Activated naive CD8-positive, alpha-beta T cell treated with anti-CD3 and anti-CD28 coated beads, Interleukin-2, amount 10 ng/mL, durations not matched to agents 7 days and 5 days (primary cell): ENCODE measurements at regions not wholly inside any gene's neighbourhood (a gene's known extent, or its start where the extent isn't known, plus 50 kb on each side); places are given as distances from the start of the nearest gene placed in this dataset.
"Not testable (repeated sequence)": the region's sequence is repeated elsewhere in the genome, so short reads cannot be mapped to it uniquely, and the experiment has no call there.

Experiments used
- ATAC-seq: fragments of 150-1000 bp; cut with Tn5 transposase; one replicate; pipeline ENCODE4 v1.10.0; 2021; ENCODE audit warnings: low read depth, moderate library complexity
- POLR2A ChIA-PET: fragments of 350-600 bp; sonication (Branson Sonifier 250); formaldehyde crosslinking; loops from one replicate; lab custom pipeline; 2021; ENCODE audit warnings: antibody characterized with exemption; lab: Charles Lee
- DNase-seq: peaks from one replicate; pipeline ENCODE4 v3.0.0; 2021
- H3K27ac Mint-ChIP-seq: one replicate; pipeline ENCODE4 v1.8.0; 2022; ENCODE audit warnings: mild to moderate bottlenecking, mixed read lengths
- H3K27me3 Mint-ChIP-seq: one replicate; pipeline ENCODE4 v1.8.0; 2022; ENCODE audit warnings: mild to moderate bottlenecking, moderate library complexity, mixed read lengths
- H3K36me3 Mint-ChIP-seq: one replicate; pipeline ENCODE4 v1.8.0; 2021; ENCODE audit warnings: mild to moderate bottlenecking, mixed read lengths
- H3K4me1 Mint-ChIP-seq: one replicate; pipeline ENCODE4 v1.8.0; 2021; ENCODE audit warnings: mixed read lengths
- H3K4me3 Mint-ChIP-seq: one replicate; pipeline ENCODE4 v1.8.0; 2022; ENCODE audit warnings: mild to moderate bottlenecking, moderate library complexity, mixed read lengths
- H3K9me3 Mint-ChIP-seq: one replicate; pipeline ENCODE4 v1.8.0; 2021; ENCODE audit warnings: mixed read lengths

DNA sequence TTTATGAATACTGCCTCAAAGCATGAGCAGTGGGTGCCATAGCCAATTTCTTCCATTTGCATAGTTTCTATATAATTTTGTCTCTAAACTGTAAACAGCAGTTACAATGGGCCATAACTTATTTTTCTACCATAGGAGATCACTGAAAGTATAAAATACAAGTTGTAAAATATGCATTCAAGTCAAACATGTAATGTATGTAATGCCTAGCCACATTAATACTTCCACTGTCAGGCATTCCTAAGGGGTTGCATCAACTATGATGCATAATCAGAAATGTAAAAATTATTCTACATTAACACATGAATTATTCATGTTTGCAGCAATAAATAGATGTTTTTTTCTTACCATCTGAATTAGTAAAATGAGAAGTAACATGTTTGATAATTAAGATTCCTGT, 560.3 kb upstream of the ZP4 start:
- Mint-ChIP-seq H3K27ac (no peak overlapping the region), H3K4me1 (no peaks in the 10 kb centered on the region), H3K36me3 (no peaks in the 10 kb centered on the region), H3K9me3 (peaks cover 2% of the 10 kb centered on the region), H3K27me3 (no peaks in the 10 kb centered on the region), H3K4me3 (no peak overlapping the region)
- DNase-seq (no peak), ATAC-seq (no peak)
- POLR2A ChIA-PET, result no interaction called here

DNA sequence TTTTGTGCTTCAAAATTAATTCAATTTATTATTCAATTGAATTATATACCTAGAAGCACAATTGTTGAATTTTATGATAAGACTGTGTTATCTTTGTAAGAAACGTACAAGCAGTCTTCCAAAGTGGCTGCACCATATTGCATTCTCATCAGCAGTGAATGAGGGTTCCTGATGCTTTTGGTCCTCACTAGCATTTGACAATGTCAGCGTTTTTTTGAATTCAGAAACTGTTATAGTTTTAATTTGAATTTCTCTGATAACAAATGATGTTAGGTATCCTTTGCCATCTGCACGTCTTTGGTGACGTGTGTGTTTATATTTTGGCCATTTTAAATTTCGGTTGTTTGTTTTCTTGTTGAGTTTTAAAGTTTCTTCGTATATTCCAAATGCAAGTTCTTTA, 553.0 kb upstream of the ZP4 start:
- Mint-ChIP-seq H3K4me3 (no peak overlapping the region), H3K9me3 (peaks cover 6% of the 10 kb centered on the region), H3K27ac (no peak overlapping the region), H3K36me3 (no peaks in the 10 kb centered on the region), H3K27me3 (no peaks in the 10 kb centered on the region), H3K4me1 (no peaks in the 10 kb centered on the region)
- DNase-seq, result no peak
- POLR2A ChIA-PET, result no interaction called here
- no peak for ATAC-seq

- DNase-seq, result no peak
Observed at GRCh38 chr1:238439511-238439910, 548.8 kb upstream of the ZP4 start.

DNA sequence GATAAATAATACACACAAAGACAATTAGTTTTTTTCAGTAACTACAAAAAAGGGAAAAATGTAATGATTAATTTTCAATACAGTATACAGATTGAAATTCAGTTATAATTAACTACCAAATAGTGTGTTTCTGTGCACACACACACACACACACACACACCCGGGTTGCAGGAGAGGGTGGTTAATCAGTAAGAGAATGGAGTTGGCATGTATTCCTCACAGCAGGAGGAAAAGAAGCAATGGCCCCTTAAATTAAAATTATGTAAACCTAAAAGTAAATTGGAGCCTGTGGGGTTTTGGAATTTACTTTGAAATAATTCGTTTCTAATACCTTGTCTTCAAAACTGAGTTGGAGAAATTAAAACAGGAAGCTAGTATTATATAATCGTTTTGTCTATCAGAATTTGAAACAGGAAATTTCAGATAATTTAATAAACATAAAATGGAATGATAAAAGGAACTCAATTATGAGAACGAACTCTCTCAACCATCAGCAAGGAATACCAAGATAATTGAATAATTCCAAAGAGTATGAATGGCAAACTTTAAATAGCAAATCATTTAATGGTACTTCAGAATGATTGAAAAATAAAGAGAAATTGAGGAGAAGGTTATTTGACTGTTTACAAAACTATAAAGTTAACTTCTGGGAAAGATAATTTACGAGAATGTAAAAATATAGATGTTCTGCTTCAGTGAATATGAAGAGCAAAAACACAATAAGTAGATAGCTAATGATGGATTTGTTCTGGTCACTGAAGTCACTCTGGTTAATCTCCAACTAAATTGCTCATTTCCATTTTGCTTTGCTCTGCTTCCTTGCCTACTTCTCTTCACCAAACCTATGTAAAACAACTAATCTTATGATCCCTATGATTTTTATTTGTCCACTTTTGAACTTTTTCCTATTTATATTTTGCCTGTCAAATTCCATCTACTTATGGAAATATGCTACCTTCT, 547.9 kb upstream of the ZP4 start:
- DNase-seq (no peak), ATAC-seq (no peak)
- Mint-ChIP-seq H3K9me3 (peaks cover 5% of the 10 kb centered on the region), H3K36me3 (no peaks in the 10 kb centered on the region), H3K27ac (no peak overlapping the region), H3K4me3 (no peak overlapping the region), H3K27me3 (no peaks in the 10 kb centered on the region), H3K4me1 (no peaks in the 10 kb centered on the region)
- POLR2A ChIA-PET, result no interaction called here

More at GRCh38 chr1:238439511-238439910, 548.8 kb upstream of the ZP4 start:
- POLR2A ChIA-PET, result no interaction called here
- no peaks in the 10 kb centered on the region for H3K4me1 Mint-ChIP-seq
- H3K9me3 Mint-ChIP-seq, result peaks cover 5% of the 10 kb centered on the region
- no peak overlapping the region for H3K4me3 Mint-ChIP-seq
- H3K36me3 Mint-ChIP-seq, result no peaks in the 10 kb centered on the region
- no peak for ATAC-seq
- no peak overlapping the region for H3K27ac Mint-ChIP-seq
- H3K27me3 Mint-ChIP-seq, result no peaks in the 10 kb centered on the region

DNA sequence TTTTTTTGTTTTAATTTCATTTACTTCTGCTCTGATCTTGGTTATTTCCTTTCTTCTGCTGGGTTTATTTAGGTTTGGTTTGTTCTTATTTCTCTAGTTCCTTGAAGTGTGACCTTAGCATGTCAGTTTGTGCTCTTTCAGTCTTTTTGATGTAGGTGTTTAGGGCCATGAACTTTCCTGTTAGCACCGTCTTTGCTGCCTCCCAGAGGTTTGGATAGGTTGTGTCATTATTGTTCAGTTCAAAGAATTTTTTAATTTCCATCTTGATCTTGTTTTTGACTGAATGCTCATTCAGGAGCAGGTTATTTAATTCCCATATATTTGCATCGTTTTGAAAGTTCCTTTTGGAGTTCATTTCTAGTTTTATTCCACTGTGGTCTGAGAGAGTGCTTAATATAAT, 539.0 kb upstream of the ZP4 start:
- H3K27me3 Mint-ChIP-seq, H3K9me3 Mint-ChIP-seq, H3K36me3 Mint-ChIP-seq, H3K4me1 Mint-ChIP-seq, POLR2A ChIA-PET, ATAC-seq, H3K4me3 Mint-ChIP-seq, H3K27ac Mint-ChIP-seq, DNase-seq: not testable (repeated sequence)

- no peaks in the 10 kb centered on the region for H3K36me3 Mint-ChIP-seq
- H3K9me3 Mint-ChIP-seq, result peaks cover 2% of the 10 kb centered on the region
- DNase-seq (no peak), ATAC-seq (no peak)
- POLR2A ChIA-PET, result no interaction called here
- H3K27ac Mint-ChIP-seq, result no peak overlapping the region
- H3K4me1 Mint-ChIP-seq, result no peaks in the 10 kb centered on the region
- no peak overlapping the region for H3K4me3 Mint-ChIP-seq
- H3K27me3 Mint-ChIP-seq, result no peaks in the 10 kb centered on the region
Observed at GRCh38 chr1:238419209-238419608, 528.5 kb upstream of the ZP4 start.

DNA sequence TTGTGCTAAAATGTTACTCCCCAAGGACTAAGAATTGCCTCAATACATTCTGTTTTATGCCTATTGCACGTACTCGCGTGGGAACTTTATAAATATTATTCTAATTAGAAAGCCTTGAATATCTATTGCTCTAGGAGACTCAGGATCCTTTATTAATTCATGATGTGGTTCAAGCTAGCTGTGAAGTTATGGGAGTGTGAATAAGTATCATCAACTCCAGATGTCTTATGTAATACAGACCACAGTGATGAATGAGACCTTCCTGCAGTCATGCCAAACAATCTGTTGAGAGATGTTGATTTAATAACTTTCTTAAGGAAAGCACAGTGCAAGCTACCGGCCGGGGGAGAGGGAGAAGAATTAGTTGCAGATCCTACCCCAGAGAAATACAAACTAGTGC, 519.2 kb upstream of the ZP4 start:
- H3K9me3 Mint-ChIP-seq, result peaks cover 8% of the 10 kb centered on the region
- H3K4me3 Mint-ChIP-seq, result no peak overlapping the region
- POLR2A ChIA-PET, result no interaction called here

GRCh38 chr1:238409191-238409850, 518.6 kb upstream of the ZP4 start:
- ATAC-seq (no peak), DNase-seq (no peak)
- POLR2A ChIA-PET, result no interaction called here
- Mint-ChIP-seq H3K36me3 (no peaks in the 10 kb centered on the region), H3K4me3 (no peak overlapping the region), H3K4me1 (no peaks in the 10 kb centered on the region), H3K27me3 (no peaks in the 10 kb centered on the region), H3K9me3 (peaks cover 8% of the 10 kb centered on the region), H3K27ac (no peak overlapping the region)

More for the DNA sequence above, 519.2 kb upstream of the ZP4 start:
- no peaks in the 10 kb centered on the region for H3K4me1 Mint-ChIP-seq
- no peaks in the 10 kb centered on the region for H3K27me3 Mint-ChIP-seq
- DNase-seq, result no peak
- no peaks in the 10 kb centered on the region for H3K36me3 Mint-ChIP-seq
- H3K27ac Mint-ChIP-seq, result no peak overlapping the region
- ATAC-seq, result no peak

GRCh38 chr1:238408737-238409136, 518.0 kb upstream of the ZP4 start:
- H3K4me3 Mint-ChIP-seq, result no peak overlapping the region
- ATAC-seq (no peak), DNase-seq (no peak)
- H3K36me3 Mint-ChIP-seq, result no peaks in the 10 kb centered on the region
- POLR2A ChIA-PET, result no interaction called here
- H3K27ac Mint-ChIP-seq, result no peak overlapping the region
- no peaks in the 10 kb centered on the region for H3K27me3 Mint-ChIP-seq
- no peaks in the 10 kb centered on the region for H3K4me1 Mint-ChIP-seq
- H3K9me3 Mint-ChIP-seq, result peaks cover 7% of the 10 kb centered on the region

DNA sequence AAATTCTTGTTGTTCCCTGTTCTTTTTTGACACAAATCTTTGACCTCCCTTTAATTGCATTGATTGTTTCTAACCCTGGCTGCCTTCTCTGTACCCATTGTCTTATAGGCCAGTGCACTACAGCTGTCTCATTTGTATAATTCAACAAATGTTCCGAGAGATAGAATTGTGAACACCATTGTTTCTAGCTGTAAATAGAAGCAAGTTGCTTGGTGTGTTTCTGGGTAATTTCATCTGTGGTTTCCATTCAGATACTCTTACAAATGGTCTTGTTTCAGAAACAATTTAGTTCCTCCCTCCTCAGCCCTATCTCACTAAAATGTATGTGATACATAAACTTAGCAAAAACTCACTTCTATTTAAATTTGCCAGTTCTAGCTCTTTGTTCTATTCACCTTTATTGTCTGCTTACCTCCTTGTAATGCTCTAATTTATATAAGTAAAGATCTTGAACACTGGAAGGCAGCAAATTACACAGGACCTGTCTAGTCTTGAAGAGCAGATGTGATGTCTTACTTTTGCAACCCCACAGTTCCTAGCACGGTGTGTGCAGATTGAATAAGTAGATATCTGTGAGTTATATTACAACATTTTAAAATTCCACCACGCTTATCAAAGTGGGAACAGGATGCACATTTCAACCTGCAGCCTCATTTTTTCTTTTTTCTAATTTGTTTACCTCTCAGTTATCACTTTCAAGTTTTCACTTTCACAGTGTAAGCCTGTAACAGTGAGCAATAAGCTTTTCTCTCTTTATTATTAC, 515.6 kb upstream of the ZP4 start:
- Mint-ChIP-seq H3K27me3 (no peaks in the 10 kb centered on the region), H3K4me3 (no peak overlapping the region), H3K9me3 (peaks cover 4% of the 10 kb centered on the region), H3K36me3 (no peaks in the 10 kb centered on the region), H3K27ac (no peak overlapping the region), H3K4me1 (no peaks in the 10 kb centered on the region)
- POLR2A ChIA-PET, result no interaction called here
- DNase-seq, result no peak
- no peak for ATAC-seq

GRCh38 chr1:238404921-238405320, 514.2 kb upstream of the ZP4 start:
- Mint-ChIP-seq H3K27ac (no peak overlapping the region), H3K27me3 (no peaks in the 10 kb centered on the region), H3K36me3 (no peaks in the 10 kb centered on the region), H3K9me3 (peaks cover 4% of the 10 kb centered on the region), H3K4me1 (no peaks in the 10 kb centered on the region), H3K4me3 (no peak overlapping the region)
- ATAC-seq (no peak), DNase-seq (no peak)
- POLR2A ChIA-PET, result no interaction called here

DNA sequence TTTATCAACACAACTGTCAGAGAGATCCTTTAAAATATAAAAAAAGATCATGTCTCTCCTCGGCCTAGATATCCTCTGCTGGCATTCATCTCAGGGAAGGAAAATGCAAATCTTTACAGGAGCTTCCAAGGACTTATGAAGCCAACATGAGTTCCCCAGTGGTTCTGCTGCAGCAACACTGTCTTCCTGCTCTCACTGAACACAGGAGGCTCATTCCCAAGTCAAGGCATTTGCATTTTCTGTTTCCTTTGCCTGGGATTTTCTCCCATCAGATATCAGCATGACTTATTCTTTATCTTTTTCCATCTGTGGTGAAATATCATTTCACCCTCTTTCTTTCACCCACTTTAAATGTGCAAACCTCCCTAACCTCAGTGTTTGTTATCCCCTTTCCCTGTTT, 513.8 kb upstream of the ZP4 start:
- Mint-ChIP-seq H3K36me3 (no peaks in the 10 kb centered on the region), H3K4me1 (no peaks in the 10 kb centered on the region), H3K4me3 (no peak overlapping the region), H3K27ac (no peak overlapping the region), H3K9me3 (peaks cover 4% of the 10 kb centered on the region), H3K27me3 (no peaks in the 10 kb centered on the region)
- no peak for ATAC-seq
- POLR2A ChIA-PET, result no interaction called here
- DNase-seq, result no peak

DNA sequence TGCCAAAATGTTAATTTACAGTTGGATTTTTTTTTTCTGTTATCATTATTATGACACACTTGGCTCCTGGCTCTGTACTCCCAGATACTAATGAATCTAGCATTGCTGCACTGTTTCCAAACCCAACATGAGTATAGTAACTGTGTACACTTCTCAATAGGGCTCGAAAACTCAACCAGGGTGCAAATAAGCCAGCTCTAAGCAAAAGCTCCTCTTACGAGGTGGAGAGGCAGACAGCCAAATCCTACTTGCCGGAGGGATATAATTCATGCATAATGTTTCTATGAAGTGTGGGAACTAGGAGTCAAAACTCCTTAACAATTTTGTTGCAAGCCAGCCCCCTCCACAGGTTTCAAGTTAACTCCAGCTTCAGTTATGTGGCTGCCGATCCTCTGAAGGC, 510.4 kb upstream of the ZP4 start:
- H3K36me3 Mint-ChIP-seq, result no peaks in the 10 kb centered on the region
- POLR2A ChIA-PET, result no interaction called here
- H3K4me3 Mint-ChIP-seq, result no peak overlapping the region
- no peak overlapping the region for H3K27ac Mint-ChIP-seq
- DNase-seq (no peak), ATAC-seq (no peak)
- peaks cover 1% of the 10 kb centered on the region for H3K9me3 Mint-ChIP-seq
- H3K27me3 Mint-ChIP-seq, result no peaks in the 10 kb centered on the region
- H3K4me1 Mint-ChIP-seq, result no peaks in the 10 kb centered on the region
